ENCODE measurements at regions not wholly inside any gene's neighbourhood (a gene's known extent, or its start where the extent isn't known, plus 50 kb on each side); places are given as distances from the start of the nearest gene placed in this dataset.
"Not testable (repeated sequence)": the region's sequence is repeated elsewhere in the genome, so short reads cannot be mapped to it uniquely, and the experiment has no call there.

DNA sequence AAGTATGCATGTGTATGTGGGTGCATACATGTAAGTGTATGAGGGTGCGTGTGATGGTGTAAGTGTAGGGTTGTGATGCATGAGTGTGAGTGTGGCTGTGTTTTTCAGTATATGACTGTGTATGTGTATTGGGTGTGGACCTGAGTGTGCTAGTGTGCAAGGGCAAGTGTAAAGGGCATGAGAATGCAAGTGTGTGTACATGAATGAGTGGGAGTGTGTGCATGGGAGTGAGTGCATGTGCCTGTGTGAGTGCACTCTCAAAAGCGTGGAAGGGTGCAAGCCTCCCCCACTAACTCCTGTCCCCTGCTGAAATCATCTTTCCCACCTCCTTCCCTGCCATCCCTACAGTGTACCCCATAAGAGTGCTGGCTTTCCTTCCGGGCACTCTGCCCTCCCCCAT lies 225.1 kb upstream of the PRKX start:
- Histone ChIP-seq H3K36me3 (ENCODE audit: control insufficient read depth, insufficient read depth, low read length) (no peaks in the 10 kb centered on the region), H3K9me3 (ENCODE audit: control insufficient read depth, insufficient read depth, low read length) (no peaks in the 10 kb centered on the region), H3K4me3 (ENCODE audit: low read depth, low read length) (no peak overlapping the region), H3K27me3 (ENCODE audit: control insufficient read depth, insufficient read depth, low read length) (no peaks in the 10 kb centered on the region), H3K4me1 (ENCODE audit: control insufficient read depth, insufficient read depth, low read length) (no peaks in the 10 kb centered on the region), H3K9ac (ENCODE audit: low read depth, low read length) (no peak overlapping the region)

DNA sequence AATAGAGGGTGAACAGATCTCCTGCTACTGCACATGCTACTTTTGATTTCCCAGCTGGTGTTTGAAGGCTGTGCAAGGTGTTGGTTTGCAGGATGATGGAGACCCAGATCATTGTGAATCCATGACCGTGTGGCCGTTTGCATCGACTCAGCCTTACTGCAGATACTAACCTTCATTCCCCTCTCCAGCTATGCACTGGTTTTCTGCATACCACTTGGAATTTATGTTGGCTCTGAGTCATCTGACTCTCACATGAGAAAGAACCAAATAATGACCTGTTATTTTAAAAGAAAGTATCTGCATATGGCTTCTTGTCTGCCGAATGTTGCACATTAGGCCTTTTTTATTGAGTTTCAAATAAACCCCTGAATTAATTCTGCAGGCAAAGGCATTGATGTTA lies 221.7 kb upstream of the PRKX start:
- not testable (repeated sequence) for H3K9ac ChIP-seq (ENCODE audit: low read depth, low read length); H3K36me3 ChIP-seq (ENCODE audit: control insufficient read depth, insufficient read depth, low read length); H3K27me3 ChIP-seq (ENCODE audit: control insufficient read depth, insufficient read depth, low read length); H3K4me1 ChIP-seq (ENCODE audit: control insufficient read depth, insufficient read depth, low read length); H3K4me3 ChIP-seq (ENCODE audit: low read depth, low read length); H3K9me3 ChIP-seq (ENCODE audit: control insufficient read depth, insufficient read depth, low read length)

GRCh38 chrX:3920424-3921017 lies 207.1 kb upstream of the PRKX start:
- not testable (repeated sequence) for H3K9me3 ChIP-seq (ENCODE audit: control insufficient read depth, insufficient read depth, low read length); H3K9ac ChIP-seq (ENCODE audit: low read depth, low read length); H3K4me3 ChIP-seq (ENCODE audit: low read depth, low read length); H3K36me3 ChIP-seq (ENCODE audit: control insufficient read depth, insufficient read depth, low read length); H3K27me3 ChIP-seq (ENCODE audit: control insufficient read depth, insufficient read depth, low read length); H3K4me1 ChIP-seq (ENCODE audit: control insufficient read depth, insufficient read depth, low read length)

DNA sequence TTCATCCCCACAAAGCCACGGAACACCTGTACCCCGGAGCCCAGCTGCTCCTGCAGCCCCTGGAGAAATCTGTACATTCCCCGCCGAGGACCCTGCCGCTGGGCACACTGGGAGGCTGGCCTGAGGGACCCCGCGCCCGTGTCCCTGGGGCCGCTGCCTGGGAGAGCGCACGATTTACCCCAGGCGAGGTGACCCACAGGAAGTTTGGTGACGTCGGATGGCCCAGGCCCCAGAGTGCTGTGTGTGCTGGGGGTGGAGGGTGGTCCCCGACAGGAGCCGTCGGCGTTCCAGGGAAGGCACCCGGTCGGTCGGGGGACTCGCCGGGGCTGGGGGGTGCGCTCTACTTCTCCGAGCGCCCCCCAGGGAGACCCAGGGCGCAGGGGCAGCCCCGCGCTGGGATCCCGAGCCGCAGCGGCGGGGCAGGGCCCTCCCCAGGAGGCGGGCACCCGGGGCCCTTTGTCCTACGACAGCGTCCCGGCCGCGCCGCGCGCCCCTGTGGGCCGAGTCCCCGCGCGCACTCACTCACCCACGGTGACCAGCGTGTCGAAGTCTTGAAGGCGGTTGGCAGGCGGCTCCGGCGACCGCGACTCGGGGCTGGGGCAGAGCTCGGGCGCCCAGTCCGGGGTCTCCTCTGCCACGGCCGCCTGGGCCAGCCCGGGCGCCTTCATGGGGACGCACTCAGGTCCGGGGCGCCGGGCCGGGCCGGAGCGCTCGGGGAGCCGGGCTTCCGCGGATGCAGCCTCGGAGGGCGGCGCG lies 206.4 kb upstream of the PRKX start:
- H3K9ac ChIP-seq (ENCODE audit: low read depth, low read length); H3K9me3 ChIP-seq (ENCODE audit: control insufficient read depth, insufficient read depth, low read length); H3K36me3 ChIP-seq (ENCODE audit: control insufficient read depth, insufficient read depth, low read length); H3K4me1 ChIP-seq (ENCODE audit: control insufficient read depth, insufficient read depth, low read length); H3K27me3 ChIP-seq (ENCODE audit: control insufficient read depth, insufficient read depth, low read length); H3K4me3 ChIP-seq (ENCODE audit: low read depth, low read length): not testable (repeated sequence)

GRCh38 chrX:3914813-3915212 lies 201.4 kb upstream of the PRKX start:
- not testable (repeated sequence) for H3K9ac ChIP-seq (ENCODE audit: low read depth, low read length); H3K27me3 ChIP-seq (ENCODE audit: control insufficient read depth, insufficient read depth, low read length); H3K9me3 ChIP-seq (ENCODE audit: control insufficient read depth, insufficient read depth, low read length); H3K4me3 ChIP-seq (ENCODE audit: low read depth, low read length); H3K4me1 ChIP-seq (ENCODE audit: control insufficient read depth, insufficient read depth, low read length); H3K36me3 ChIP-seq (ENCODE audit: control insufficient read depth, insufficient read depth, low read length)

DNA sequence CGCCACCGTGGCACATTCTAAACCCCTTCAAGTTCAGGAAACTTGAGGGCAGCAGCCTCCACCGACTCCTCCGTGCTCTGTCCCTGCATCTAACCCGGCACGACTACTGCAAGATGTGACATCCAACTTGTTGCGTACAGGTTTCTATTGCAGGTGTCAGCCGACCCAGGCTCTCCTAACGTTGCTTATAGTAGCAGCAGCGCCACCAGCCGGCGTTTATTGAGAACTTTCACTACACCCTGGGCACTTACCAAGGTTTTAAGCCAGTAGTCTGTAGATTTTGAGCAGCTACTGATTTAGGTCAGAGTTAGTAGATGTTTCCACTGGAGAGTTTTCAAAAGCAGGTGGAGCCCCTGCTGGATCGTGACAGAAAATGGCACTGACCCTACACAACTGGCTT lies 200.6 kb upstream of the PRKX start:
- H3K9ac ChIP-seq (ENCODE audit: low read depth, low read length); H3K27me3 ChIP-seq (ENCODE audit: control insufficient read depth, insufficient read depth, low read length); H3K4me3 ChIP-seq (ENCODE audit: low read depth, low read length); H3K9me3 ChIP-seq (ENCODE audit: control insufficient read depth, insufficient read depth, low read length); H3K36me3 ChIP-seq (ENCODE audit: control insufficient read depth, insufficient read depth, low read length); H3K4me1 ChIP-seq (ENCODE audit: control insufficient read depth, insufficient read depth, low read length): not testable (repeated sequence)

DNA sequence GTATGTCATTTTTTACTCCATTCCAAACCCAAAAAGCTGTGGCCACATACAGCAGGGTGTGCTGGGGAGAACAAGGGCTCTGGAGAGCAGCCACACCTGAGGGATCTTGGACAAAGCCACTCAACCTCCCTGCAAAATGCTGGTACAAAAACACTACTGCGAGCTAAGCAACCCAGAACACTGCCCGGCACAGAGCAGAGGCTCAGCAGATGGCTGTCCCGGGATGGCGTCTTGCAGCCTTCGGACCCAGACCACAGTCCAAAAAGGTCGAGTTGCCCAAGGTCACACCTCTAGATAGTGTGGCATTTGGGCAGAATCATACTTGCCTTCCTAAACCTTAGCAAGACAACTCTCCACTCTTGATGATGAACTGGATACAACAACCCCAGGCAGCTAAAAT lies 197.6 kb upstream of the PRKX start:
- H3K36me3 ChIP-seq (ENCODE audit: control insufficient read depth, insufficient read depth, low read length); H3K27me3 ChIP-seq (ENCODE audit: control insufficient read depth, insufficient read depth, low read length); H3K9ac ChIP-seq (ENCODE audit: low read depth, low read length); H3K9me3 ChIP-seq (ENCODE audit: control insufficient read depth, insufficient read depth, low read length); H3K4me3 ChIP-seq (ENCODE audit: low read depth, low read length); H3K4me1 ChIP-seq (ENCODE audit: control insufficient read depth, insufficient read depth, low read length): not testable (repeated sequence)

- H3K36me3 ChIP-seq (ENCODE audit: control insufficient read depth, insufficient read depth, low read length); H3K4me3 ChIP-seq (ENCODE audit: low read depth, low read length); H3K27me3 ChIP-seq (ENCODE audit: control insufficient read depth, insufficient read depth, low read length); H3K9ac ChIP-seq (ENCODE audit: low read depth, low read length); H3K4me1 ChIP-seq (ENCODE audit: control insufficient read depth, insufficient read depth, low read length); H3K9me3 ChIP-seq (ENCODE audit: control insufficient read depth, insufficient read depth, low read length): not testable (repeated sequence)
Observed at GRCh38 chrX:3910611-3911010, 197.2 kb upstream of the PRKX start.

GRCh38 chrX:3905522-3906258 lies 192.2 kb upstream of the PRKX start:
- not testable (repeated sequence) for H3K9ac ChIP-seq (ENCODE audit: low read depth, low read length); H3K4me3 ChIP-seq (ENCODE audit: low read depth, low read length); H3K4me1 ChIP-seq (ENCODE audit: control insufficient read depth, insufficient read depth, low read length); H3K36me3 ChIP-seq (ENCODE audit: control insufficient read depth, insufficient read depth, low read length); H3K27me3 ChIP-seq (ENCODE audit: control insufficient read depth, insufficient read depth, low read length); H3K9me3 ChIP-seq (ENCODE audit: control insufficient read depth, insufficient read depth, low read length)

- not testable (repeated sequence) for H3K4me3 ChIP-seq (ENCODE audit: low read depth, low read length); H3K27me3 ChIP-seq (ENCODE audit: control insufficient read depth, insufficient read depth, low read length); H3K9me3 ChIP-seq (ENCODE audit: control insufficient read depth, insufficient read depth, low read length); H3K36me3 ChIP-seq (ENCODE audit: control insufficient read depth, insufficient read depth, low read length); H3K4me1 ChIP-seq (ENCODE audit: control insufficient read depth, insufficient read depth, low read length); H3K9ac ChIP-seq (ENCODE audit: low read depth, low read length)
Observed at GRCh38 chrX:3902222-3902621, 188.8 kb upstream of the PRKX start.

GRCh38 chrX:3896755-3897154 lies 183.3 kb upstream of the PRKX start:
- H3K4me3 ChIP-seq (ENCODE audit: low read depth, low read length); H3K4me1 ChIP-seq (ENCODE audit: control insufficient read depth, insufficient read depth, low read length); H3K9ac ChIP-seq (ENCODE audit: low read depth, low read length); H3K36me3 ChIP-seq (ENCODE audit: control insufficient read depth, insufficient read depth, low read length); H3K9me3 ChIP-seq (ENCODE audit: control insufficient read depth, insufficient read depth, low read length); H3K27me3 ChIP-seq (ENCODE audit: control insufficient read depth, insufficient read depth, low read length): not testable (repeated sequence)

DNA sequence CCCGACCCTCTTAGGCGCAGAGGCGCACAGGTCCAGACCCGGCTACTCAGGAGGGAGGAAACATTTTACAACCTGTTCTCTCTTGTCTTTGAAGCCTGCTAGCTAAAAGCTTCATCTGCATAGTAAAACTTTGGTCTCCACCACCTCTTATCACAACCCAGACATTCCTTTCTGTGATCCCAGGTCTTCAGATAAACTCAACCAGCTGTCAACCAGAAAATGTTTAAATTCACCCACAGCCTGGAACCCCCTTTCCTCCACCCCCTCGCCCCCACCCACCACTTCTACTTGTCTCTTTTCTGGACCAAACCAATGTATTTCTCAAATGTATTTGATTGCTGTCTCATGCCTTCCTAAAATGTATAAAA lies 169.1 kb upstream of the PRKX start:
- not testable (repeated sequence) for H3K27me3 ChIP-seq (ENCODE audit: control insufficient read depth, insufficient read depth, low read length); H3K36me3 ChIP-seq (ENCODE audit: control insufficient read depth, insufficient read depth, low read length); H3K4me1 ChIP-seq (ENCODE audit: control insufficient read depth, insufficient read depth, low read length); H3K9me3 ChIP-seq (ENCODE audit: control insufficient read depth, insufficient read depth, low read length); H3K9ac ChIP-seq (ENCODE audit: low read depth, low read length)
- H3K4me3 ChIP-seq (ENCODE audit: low read depth, low read length), result peak overlapping the region; percentile 43
